H9 (cell line): ENCODE measurements at regions not wholly inside any gene's neighbourhood (a gene's known extent, or its start where the extent isn't known, plus 50 kb on each side); places are given as distances from the start of the nearest gene placed in this dataset.

ENCODE experiments used
- DNase-seq: peaks from one replicate; pipeline ENCODE4 v3.0.0-alpha.2; 2017
- H2AFZ ChIP-seq: one replicate; pipeline ENCODE4 v1.6.1; 2013; ENCODE audit warnings: mild to moderate bottlenecking, low read length, control low read depth, moderate library complexity
- H2AK5ac ChIP-seq: 2 replicates; pipeline ENCODE4 v1.6.1; 2013; ENCODE audit warnings: low read length, control low read depth, mixed read lengths; ENCODE audit not compliant: insufficient read length
- H2BK120ac ChIP-seq: one replicate; pipeline ENCODE4 v1.6.1; 2013; ENCODE audit warnings: low read depth, mild to moderate bottlenecking, low read length, control low read depth, inconsistent platforms; ENCODE audit not compliant: poor library complexity, severe bottlenecking
- H2BK12ac ChIP-seq: 2 replicates; pipeline ENCODE4 v1.6.1; 2013; ENCODE audit warnings: low read length, control low read depth, mixed read lengths, low read depth; ENCODE audit not compliant: insufficient read length
- H2BK15ac ChIP-seq: 2 replicates; pipeline ENCODE4 v1.6.1; 2013; ENCODE audit warnings: low read depth, low read length, control low read depth
- H2BK20ac ChIP-seq: one replicate; pipeline ENCODE4 v1.6.1; 2013; ENCODE audit warnings: low read depth, mild to moderate bottlenecking, low read length, control low read depth, inconsistent platforms; ENCODE audit not compliant: poor library complexity, severe bottlenecking
- H2BK5ac ChIP-seq: 2 replicates; pipeline ENCODE4 v1.6.1; 2013; ENCODE audit warnings: low read length, control low read depth, mixed read lengths; ENCODE audit not compliant: insufficient read length
- H3K14ac ChIP-seq: 2 replicates; pipeline ENCODE4 v1.6.1; 2013; ENCODE audit warnings: low read length, control low read depth; ENCODE audit not compliant: insufficient read depth
- H3K18ac ChIP-seq: 2 replicates; pipeline ENCODE4 v1.6.1; 2013; ENCODE audit warnings: low read depth, mild to moderate bottlenecking, mixed read lengths, low read length, control low read depth; ENCODE audit not compliant: insufficient read length
- H3K23ac ChIP-seq: 2 replicates; pipeline ENCODE4 v1.6.1; 2013; ENCODE audit warnings: low read length, control low read depth, mixed read lengths, low read depth; ENCODE audit not compliant: insufficient read length
- H3K23me2 ChIP-seq: 2 replicates; pipeline ENCODE4 v1.6.1; 2013; ENCODE audit warnings: low read depth, mild to moderate bottlenecking, mixed read lengths, low read length, control low read depth; ENCODE audit not compliant: insufficient read length, poor library complexity, severe bottlenecking
- H3K27ac ChIP-seq: 2 replicates; pipeline ENCODE4 v1.5.1; 2013; ENCODE audit warnings: low read length, control low read depth, mixed read lengths, low read depth; ENCODE audit not compliant: insufficient read length
- H3K27me3 ChIP-seq: 2 replicates; pipeline ENCODE4 v1.6.1; 2013; ENCODE audit warnings: low read length, control low read depth, inconsistent platforms; ENCODE audit not compliant: insufficient read depth
- H3K4ac ChIP-seq: 2 replicates; pipeline ENCODE4 v1.6.1; 2013; ENCODE audit warnings: low read depth, mild to moderate bottlenecking, control low read depth, inconsistent platforms, low read length, moderate library complexity
- H3K4me1 ChIP-seq: 2 replicates; pipeline ENCODE4 v1.6.1; 2013; ENCODE audit warnings: low read length, control low read depth, inconsistent platforms; ENCODE audit not compliant: insufficient read depth
- H3K4me2 ChIP-seq: 2 replicates; pipeline ENCODE4 v1.6.1; 2013; ENCODE audit warnings: low read length, control low read depth, mixed read lengths; ENCODE audit not compliant: insufficient read length, insufficient read depth
- H3K56ac ChIP-seq: 2 replicates; pipeline ENCODE4 v1.6.1; 2013; ENCODE audit warnings: low read depth, mild to moderate bottlenecking, mixed read lengths, low read length, control low read depth; ENCODE audit not compliant: insufficient read length
- H3K79me1 ChIP-seq: 2 replicates; pipeline ENCODE4 v1.6.1; 2013; ENCODE audit warnings: low read depth, mild to moderate bottlenecking, moderate library complexity, low read length, control low read depth, inconsistent platforms; ENCODE audit not compliant: insufficient read depth, poor library complexity, severe bottlenecking
- H3K79me2 ChIP-seq: 2 replicates; pipeline ENCODE4 v1.6.1; 2013; ENCODE audit warnings: low read length, control low read depth, inconsistent platforms; ENCODE audit not compliant: insufficient read depth
- H3K9ac ChIP-seq: 2 replicates; pipeline ENCODE4 v1.6.1; 2013; ENCODE audit warnings: low read length, control low read depth, mixed read lengths; ENCODE audit not compliant: insufficient read length; ENCODE audit errors: extremely low read depth
- H3K9me3 ChIP-seq: one replicate; pipeline ENCODE4 v1.6.1; 2013; ENCODE audit warnings: low read depth, low read length, inconsistent platforms; ENCODE audit not compliant: control insufficient read depth
- H3T11ph ChIP-seq: one replicate; pipeline ENCODE4 v1.6.1; 2013; ENCODE audit warnings: mild to moderate bottlenecking, low read length, control low read depth, inconsistent platforms
- H4K20me1 ChIP-seq: one replicate; pipeline ENCODE4 v1.6.1; 2013; ENCODE audit not compliant: control insufficient read depth, insufficient read length, insufficient read depth
- H4K5ac ChIP-seq: 2 replicates; pipeline ENCODE4 v1.6.1; 2013; ENCODE audit warnings: low read depth, mild to moderate bottlenecking, mixed read lengths, low read length, control low read depth; ENCODE audit not compliant: insufficient read length
- H4K8ac ChIP-seq: replicated peaks from 2 replicates; pipeline ENCODE4 v1.6.1; 2013; ENCODE audit warnings: low read length, control low read depth, mixed read lengths, low read depth; ENCODE audit not compliant: insufficient read length
- H4K91ac ChIP-seq: 2 replicates; pipeline ENCODE4 v1.6.1; 2013; ENCODE audit warnings: low read depth, mild to moderate bottlenecking, moderate library complexity, mixed read lengths, low read length, control low read depth; ENCODE audit not compliant: insufficient read length
- H3K27ac Mint-ChIP-seq, 3 experiments: 2 replicates in 2 of 3; 3 replicates in 1 of 3; pipeline ENCODE4 v1.8.0; 2020 to 2021; ENCODE audit warnings: mixed read lengths in 3 of 3, mild to moderate bottlenecking in 1 of 3, moderate library complexity in 1 of 3
- H3K27me3 Mint-ChIP-seq: 2 replicates; pipeline ENCODE4 v1.8.0; 2021; ENCODE audit warnings: low read depth, mild to moderate bottlenecking, moderate library complexity, mixed read lengths
- H3K36me3 Mint-ChIP-seq, 3 experiments: 2 replicates in 2 of 3; 3 replicates in 1 of 3; pipeline ENCODE4 v1.8.0; 2020 to 2021; ENCODE audit warnings: low read depth in 3 of 3, mixed read lengths in 3 of 3; ENCODE audit not compliant: insufficient read depth in 1 of 3
- H3K4me1 Mint-ChIP-seq, 2 experiments: 2 replicates each; pipeline ENCODE4 v1.8.0; 2020; ENCODE audit warnings: mixed read lengths in 2 of 2
- H3K4me3 Mint-ChIP-seq, 2 experiments: 2 replicates in 1 of 2; 3 replicates in 1 of 2; pipeline ENCODE4 v1.8.0; 2020 to 2021; ENCODE audit warnings: mild to moderate bottlenecking in 2 of 2, mixed read lengths in 2 of 2, moderate library complexity in 1 of 2
- H3K9me3 Mint-ChIP-seq, 2 experiments: 2 replicates in 1 of 2; 3 replicates in 1 of 2; pipeline ENCODE4 v1.8.0; 2020; ENCODE audit warnings: mild to moderate bottlenecking in 2 of 2, mixed read lengths in 2 of 2, moderate library complexity in 1 of 2
- WGBS: extraction: QIAGEN DNeasy Blood & Tissue Kit; methylation state at CpG from one replicate; pipeline ENCODE4 v1.1.7; 2013; ENCODE audit warnings: missing lambda C conversion rate, low lambda C conversion rate, mixed read lengths; ENCODE audit not compliant: insufficient read length; ENCODE audit errors: extremely low coverage; 5-methylcytosine and 5-hydroxymethylcytosine counted together
- TF ChIP-seq, protein P1 (sequence below): fragments of 200-600 bp; sonication (generic); conservative IDR thresholded peaks from 3 replicates; pipeline ENCODE4 v1.8.0; 2021; ENCODE audit warnings: antibody characterized with exemption, mild to moderate bottlenecking

DNA sequence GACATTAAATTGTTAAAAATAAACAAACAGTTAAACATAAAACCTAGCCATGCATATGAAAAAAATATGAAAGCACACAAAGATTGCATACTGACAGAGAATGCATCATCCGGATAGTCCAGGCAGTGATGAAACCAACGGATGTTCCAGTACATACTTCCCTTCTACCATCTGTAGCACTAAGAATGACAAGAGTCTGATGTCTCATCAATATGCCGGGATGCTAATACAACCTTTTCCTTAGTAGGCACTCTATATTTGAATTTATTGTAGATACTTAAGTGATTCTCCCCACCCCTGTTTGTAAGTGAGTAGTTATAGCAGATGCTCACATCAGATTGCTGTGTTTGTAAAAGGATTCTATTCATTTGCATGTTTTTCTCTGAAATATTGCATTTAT is 571.2 kb upstream of the WWC1 start:
- Histone ChIP-seq H3K4me1 (peaks cover under 1% of the 10 kb centered on the region; the same call in 1 of the 2 replicates), H3K23me2 (no peaks in the 10 kb centered on the region), H4K5ac (no peak overlapping the region), H3K79me1 (no peaks in the 10 kb centered on the region), H3K14ac (no peak overlapping the region), H3K56ac (no peak overlapping the region), H3K18ac (no peak overlapping the region), H3K27me3 (no peaks in the 10 kb centered on the region), H2BK20ac (no peak overlapping the region), H3T11ph (no peak overlapping the region), H2AFZ (no peak overlapping the region), H3K23ac (no peak overlapping the region), H4K20me1 (no peaks in the 10 kb centered on the region), H3K79me2 (no peaks in the 10 kb centered on the region), H2AK5ac (no peak overlapping the region), H3K4me2 (no peak overlapping the region), H2BK120ac (no peak overlapping the region), H4K8ac (no peak overlapping the region), H3K27ac (no peak overlapping the region), H2BK12ac (no peak overlapping the region), H2BK15ac (no peak overlapping the region), H3K9me3 (no peaks in the 10 kb centered on the region), H4K91ac (no peak overlapping the region), H3K9ac (no peak overlapping the region), H3K4ac (no peak overlapping the region), H2BK5ac (no peak overlapping the region)
- no peaks in the 10 kb centered on the region for H3K9me3 Mint-ChIP-seq
- H3K4me3 Mint-ChIP-seq = no peak overlapping the region
- no CpG with 5 or more reads among the region's 3 CpGs for WGBS
- peaks cover 15 to 19% of the 10 kb centered on the region in 2 experiments for H3K4me1 Mint-ChIP-seq
- no peak for DNase-seq
- TF ChIP-seq, protein P1, sequence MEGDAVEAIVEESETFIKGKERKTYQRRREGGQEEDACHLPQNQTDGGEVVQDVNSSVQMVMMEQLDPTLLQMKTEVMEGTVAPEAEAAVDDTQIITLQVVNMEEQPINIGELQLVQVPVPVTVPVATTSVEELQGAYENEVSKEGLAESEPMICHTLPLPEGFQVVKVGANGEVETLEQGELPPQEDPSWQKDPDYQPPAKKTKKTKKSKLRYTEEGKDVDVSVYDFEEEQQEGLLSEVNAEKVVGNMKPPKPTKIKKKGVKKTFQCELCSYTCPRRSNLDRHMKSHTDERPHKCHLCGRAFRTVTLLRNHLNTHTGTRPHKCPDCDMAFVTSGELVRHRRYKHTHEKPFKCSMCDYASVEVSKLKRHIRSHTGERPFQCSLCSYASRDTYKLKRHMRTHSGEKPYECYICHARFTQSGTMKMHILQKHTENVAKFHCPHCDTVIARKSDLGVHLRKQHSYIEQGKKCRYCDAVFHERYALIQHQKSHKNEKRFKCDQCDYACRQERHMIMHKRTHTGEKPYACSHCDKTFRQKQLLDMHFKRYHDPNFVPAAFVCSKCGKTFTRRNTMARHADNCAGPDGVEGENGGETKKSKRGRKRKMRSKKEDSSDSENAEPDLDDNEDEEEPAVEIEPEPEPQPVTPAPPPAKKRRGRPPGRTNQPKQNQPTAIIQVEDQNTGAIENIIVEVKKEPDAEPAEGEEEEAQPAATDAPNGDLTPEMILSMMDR = no peak
- no peak overlapping the region for H3K27ac Mint-ChIP-seq
- H3K36me3 Mint-ChIP-seq = no peaks in the 10 kb centered on the region
- no peaks in the 10 kb centered on the region; the same call in 1 of the 2 replicates for H3K27me3 Mint-ChIP-seq
